HCT116 (cell line): ENCODE measurements at regions not wholly inside any gene's neighbourhood (a gene's known extent, or its start where the extent isn't known, plus 50 kb on each side); places are given as distances from the start of the nearest gene placed in this dataset.

Experiments used
- ATAC-seq: fragments of 200-7000 bp; cut with Tn5 transposase; 2 replicates; pipeline ENCODE4 v1.9.1; 2020; ENCODE audit warnings: mild to moderate bottlenecking, moderate library complexity
- BruUV-seq: library from RNA; stranded (reverse); fragments of 400-500 nt; replicated peaks from 2 replicates; lab custom pipeline; 2021; lab: Mats Ljungman, UMichigan
- CTCF ChIA-PET: fragments of 300-600 bp; sonication (Branson Sonifier 250); formaldehyde crosslinking; loops from one replicate; lab custom pipeline; 2021; ENCODE audit warnings: antibody characterized with exemption; lab: Charles Lee
- POLR2A ChIA-PET: fragments of 300-600, 350-600 bp; sonication (Branson Sonifier 250); formaldehyde crosslinking; loops from one replicate; lab custom pipeline; 2021; ENCODE audit warnings: antibody characterized with exemption; lab: Charles Lee
- RAD21 ChIA-PET, 2 experiments: fragments of 300-600 bp; sonication (Branson Sonifier 250); formaldehyde crosslinking; loops; one replicate each; lab custom pipeline; 2023; ENCODE audit warnings: low total read pairs in 2 of 2; ENCODE audit not compliant: uncharacterized antibody in 2 of 2, unreplicated experiment in 2 of 2, low non-redundant PET in 1 of 2; lab: Charles Lee
- DNase-seq: peaks from one replicate; pipeline ENCODE4 v3.0.0-alpha.2; 2010; ENCODE audit warnings: low read depth, low spot score
- H2AFZ ChIP-seq: fragments of 200-600 bp; shearing (Covaris generic), sonication (generic); 2 replicates; pipeline ENCODE4 v1.6.1; 2017; ENCODE audit warnings: low read depth, mixed run types, mixed read lengths, antibody characterized with exemption, low read length; ENCODE audit not compliant: poor library complexity, severe bottlenecking
- H3K27ac ChIP-seq: 2 replicates; pipeline ENCODE4 v1.5.1; 2012; ENCODE audit warnings: low read depth, low read length
- H3K27me3 ChIP-seq: fragments of 200-600 bp; sonication (generic); 2 replicates; pipeline ENCODE4 v1.6.1; 2016; ENCODE audit warnings: mixed run types, low read length, mixed read lengths; ENCODE audit not compliant: insufficient read depth
- H3K36me3 ChIP-seq, 2 experiments: fragments of 200-500 bp in 1 of 2; fragments of 200-600 bp in 1 of 2; sonication (Bioruptor generic) in 1 of 2; sonication (generic) in 1 of 2; 2 replicates each; pipeline versions ENCODE4 v1.5.1 to v1.6.1; 2014 to 2016; ENCODE audit warnings: low read length in 2 of 2, inconsistent platforms in 1 of 2, mixed read lengths in 1 of 2, mixed run types in 1 of 2; ENCODE audit not compliant: insufficient read depth in 2 of 2, control insufficient read depth in 1 of 2
- H3K4me1 ChIP-seq, 2 experiments: fragments of 200-600 bp in 1 of 2; sonication (generic) in 1 of 2; 2 replicates each; pipeline versions ENCODE4 v1.5.1 to v1.6.1; 2012 to 2017; ENCODE audit warnings: low read length in 2 of 2, inconsistent platforms in 1 of 2, mild to moderate bottlenecking in 1 of 2, mixed read lengths in 1 of 2, mixed run types in 1 of 2, moderate library complexity in 1 of 2; ENCODE audit not compliant: insufficient read depth in 2 of 2, control insufficient read depth in 1 of 2
- H3K4me2 ChIP-seq: fragments of 200-600 bp; sonication (generic); 2 replicates; pipeline ENCODE4 v1.6.1; 2017; ENCODE audit warnings: mixed run types, low read length, mixed read lengths
- H3K4me3 ChIP-seq, 2 experiments: fragments of 200-600 bp in 1 of 2; sonication (generic) in 1 of 2; replicated peaks in 1 of 2; 2 replicates each; pipeline ENCODE4 v1.5.1; 2011 to 2016; ENCODE audit warnings: low read length in 2 of 2, control low read depth in 1 of 2, low read depth in 1 of 2, mild to moderate bottlenecking in 1 of 2, mixed read lengths in 1 of 2, mixed run types in 1 of 2
- H3K79me2 ChIP-seq: fragments of 200-600 bp; sonication (generic); 2 replicates; pipeline ENCODE4 v1.6.1; 2017; ENCODE audit warnings: mild to moderate bottlenecking, mixed run types, low read length, moderate library complexity, mixed read lengths; ENCODE audit not compliant: insufficient read depth
- H3K9ac ChIP-seq: fragments of 200-600 bp; sonication (generic); 2 replicates; pipeline ENCODE4 v1.6.1; 2016; ENCODE audit warnings: low read length, mixed read lengths
- H3K9me2 ChIP-seq: fragments of 200-600 bp; sonication (generic), shearing (Covaris generic); 2 replicates; pipeline ENCODE4 v1.6.1; 2017; ENCODE audit warnings: mixed run types, mild to moderate bottlenecking, moderate library complexity; ENCODE audit not compliant: insufficient read depth
- H3K9me3 ChIP-seq, 2 experiments: fragments of 200-500 bp in 1 of 2; fragments of 200-600 bp in 1 of 2; sonication (Bioruptor generic) in 1 of 2; sonication (generic) in 1 of 2; 2 replicates each; pipeline ENCODE4 v1.6.1; 2014 to 2017; ENCODE audit warnings: low read length in 2 of 2, mixed read lengths in 2 of 2, inconsistent platforms in 1 of 2, low read depth in 1 of 2, mild to moderate bottlenecking in 1 of 2, mixed run types in 1 of 2, moderate library complexity in 1 of 2; ENCODE audit not compliant: control insufficient read depth in 1 of 2, insufficient read depth in 1 of 2
- H4K20me1 ChIP-seq: fragments of 200-600 bp; sonication (generic), shearing (Covaris generic); 2 replicates; pipeline ENCODE4 v1.6.1; 2017; ENCODE audit warnings: mixed run types, mild to moderate bottlenecking, moderate library complexity; ENCODE audit not compliant: insufficient read depth
- ATF3 ChIP-seq: IDR thresholded peaks from 2 replicates; pipeline ENCODE4 v1.6.1; 2012
- CBX3 ChIP-seq: IDR thresholded peaks from 2 replicates; pipeline ENCODE4 v1.6.1; 2012; ENCODE audit warnings: low read depth
- CTCF ChIP-seq, 3 experiments: fragments of 200-600 bp in 1 of 3; sonication (generic) in 1 of 3; IDR thresholded peaks in 2 of 3; conservative IDR thresholded peaks in 1 of 3; 2 replicates each; pipeline ENCODE4 v1.5.1; 2012 to 2017; ENCODE audit warnings: low read depth in 2 of 3, low read length in 2 of 3, antibody characterized with exemption in 1 of 3, borderline replicate concordance in 1 of 3, control low read depth in 1 of 3, mild to moderate bottlenecking in 1 of 3, mixed read lengths in 1 of 3, mixed run types in 1 of 3, moderate library complexity in 1 of 3; ENCODE audit not compliant: insufficient read depth in 1 of 3
- EZH2phosphoT487 ChIP-seq: fragments of 200-600 bp; IDR thresholded peaks from 2 replicates; pipeline ENCODE4 v1.6.1; 2018; ENCODE audit warnings: antibody characterized with exemption, borderline replicate concordance
- FOSL1 ChIP-seq: IDR thresholded peaks from 2 replicates; pipeline ENCODE4 v1.6.1; 2012; ENCODE audit warnings: low read depth
- MAX ChIP-seq: IDR thresholded peaks from 2 replicates; pipeline ENCODE4 v1.6.1; 2012
- POLR2A ChIP-seq: IDR thresholded peaks from 2 replicates; pipeline ENCODE4 v1.7.0; 2011; ENCODE audit warnings: borderline replicate concordance; ENCODE audit not compliant: insufficient read depth, insufficient read length; ENCODE audit errors: extremely low read depth
- POLR2AphosphoS5 ChIP-seq: IDR thresholded peaks from 2 replicates; pipeline ENCODE4 v1.6.1; 2011; ENCODE audit warnings: mild to moderate bottlenecking, low read depth, low read length, moderate library complexity
- REST ChIP-seq: IDR thresholded peaks from 2 replicates; pipeline ENCODE4 v1.6.1; 2012; ENCODE audit warnings: low read depth
- SP1 ChIP-seq: IDR thresholded peaks from 2 replicates; pipeline ENCODE4 v1.6.1; 2012; ENCODE audit warnings: low read depth
- SRF ChIP-seq: IDR thresholded peaks from 2 replicates; pipeline ENCODE4 v1.6.1; 2012; ENCODE audit warnings: low read depth
- TCF7L2 ChIP-seq: IDR thresholded peaks from 2 replicates; pipeline ENCODE4 v1.7.0; 2011; ENCODE audit warnings: borderline replicate concordance, inconsistent platforms; ENCODE audit not compliant: insufficient read depth, insufficient read length; ENCODE audit errors: extremely low read depth
- ZBTB33 ChIP-seq: IDR thresholded peaks from 2 replicates; pipeline ENCODE4 v1.6.1; 2011; ENCODE audit warnings: mild to moderate bottlenecking, low read length, moderate library complexity; ENCODE audit not compliant: insufficient replicate concordance; ENCODE audit errors: extremely low read depth
- ZFX ChIP-seq: fragments of 450-650 bp; IDR thresholded peaks from 2 replicates; pipeline ENCODE4 v1.6.1; 2017
- ZNF274 ChIP-seq: fragments of 200-500 bp; sonication (Bioruptor generic); IDR thresholded peaks from 2 replicates; pipeline ENCODE4 v1.6.1; 2014; ENCODE audit warnings: mild to moderate bottlenecking, low read depth, low read length, inconsistent platforms
- intact Hi-C: fragments of 100-400 bp; cut with micrococcal nuclease; formaldehyde crosslinking; loops from 2 replicates; pipeline ENCODE4 v1.10.0; 2022

GRCh38 chr21:41656946-41657525, 109.8 kb downstream of the RIPK4 start:
- ChIA-PET CTCF (interaction anchor here (1.0 to 1.2 kb wide), 2 partner anchors 45 kb away, joined by 3 read pairs; no protein-coding TSS in a partner anchor), RAD21 (no interaction called here), POLR2A (no interaction called here)
- H3K4me2 ChIP-seq: no peak overlapping the region
- H3K27me3 ChIP-seq: peaks cover 19% of the 10 kb centered on the region
- no peaks in the 10 kb centered on the region for H3K9me3 ChIP-seq
- BruUV-seq: no TSS peak
- no peak overlapping the region for H3K4me3 ChIP-seq
- ATAC-seq: no peak
- TF ChIP-seq SP1: no peak
- no peak for TF ChIP-seq CBX3
- TF ChIP-seq EZH2phosphoT487: no peak
- TF ChIP-seq ZNF274: no peak
- no peak for TF ChIP-seq ATF3
- no peak for TF ChIP-seq REST
- TF ChIP-seq ZBTB33: no peak
- no peak for TF ChIP-seq POLR2AphosphoS5
- no peak for TF ChIP-seq ZFX
- TF ChIP-seq TCF7L2: no peak
- TF ChIP-seq MAX: no peak
- TF ChIP-seq CTCF (IDR thresholded peaks at IDR 0.05 in 2 of 3, conservative IDR thresholded peaks at IDR 0.05 in 1 of 3; ENCODE audit: borderline replicate concordance in 1 of 3, insufficient read depth in 1 of 3, low read depth in 2 of 3, low read length in 2 of 3): no peak
- TF ChIP-seq SRF: no peak
- TF ChIP-seq POLR2A: no peak
- TF ChIP-seq FOSL1: no peak
- no peaks in the 10 kb centered on the region for H4K20me1 ChIP-seq
- no peaks in the 10 kb centered on the region for H3K79me2 ChIP-seq
- no peak overlapping the region for H3K9ac ChIP-seq
- no peak overlapping the region for H3K27ac ChIP-seq
- H3K4me1 ChIP-seq: peaks cover 0 to 7% of the 10 kb centered on the region in 2 experiments; a peak in 2 of 4 replicates
- no peaks in the 10 kb centered on the region for H3K36me3 ChIP-seq
- H2AFZ ChIP-seq: no peak overlapping the region
- intact Hi-C loops: no loop called here
- no peaks in the 10 kb centered on the region for H3K9me2 ChIP-seq
- DNase-seq: no peak
